ENCODE measurements at regions not wholly inside any gene's neighbourhood (a gene's known extent, or its start where the extent isn't known, plus 50 kb on each side); places are given as distances from the start of the nearest gene placed in this dataset.

DNA sequence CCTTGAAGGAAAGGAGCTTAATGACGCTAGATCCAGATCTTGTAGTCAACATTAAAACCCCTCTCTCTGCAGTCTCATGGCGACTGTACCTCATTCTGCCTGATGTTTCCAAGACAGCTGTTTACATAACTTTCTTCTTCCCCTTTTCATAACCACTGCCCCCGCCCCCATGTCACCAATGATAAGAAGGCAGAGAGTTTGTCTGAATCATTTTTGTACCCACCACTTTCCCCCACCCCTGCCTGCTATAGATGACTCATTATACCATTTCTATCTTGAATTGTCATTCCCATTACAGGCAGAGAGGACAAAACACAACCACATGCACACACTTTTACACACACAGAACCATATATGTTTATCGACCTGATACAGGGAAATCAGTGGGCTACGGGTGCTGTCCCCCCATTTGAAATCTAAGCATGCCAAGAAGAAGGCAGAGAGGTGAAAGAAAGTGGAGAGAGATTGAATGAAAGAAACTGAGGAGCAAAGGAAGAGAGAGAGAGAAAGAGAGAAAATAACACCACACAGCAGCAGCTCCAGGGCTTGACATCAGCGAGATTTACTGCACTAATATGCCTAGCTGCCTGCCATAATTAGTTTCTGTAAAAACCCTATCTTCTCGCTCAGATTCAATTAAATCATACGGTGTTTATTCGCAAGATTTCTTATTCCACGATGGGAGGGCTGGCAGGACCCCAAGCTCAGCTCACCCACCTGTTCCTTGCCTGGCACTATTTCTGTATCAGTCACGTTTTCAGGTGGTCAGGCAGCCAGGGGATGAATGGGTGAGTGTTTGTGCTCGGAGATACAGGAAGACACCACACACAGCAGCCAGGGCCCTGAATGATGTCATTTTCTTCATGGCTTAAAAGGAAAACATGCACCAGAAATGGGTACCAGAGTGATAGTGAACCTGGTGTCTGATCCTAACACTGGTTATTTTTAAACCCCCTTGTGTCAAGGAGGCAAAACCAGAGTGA lies 114.3 kb upstream of the SERP2 start:
- no peak overlapping the region for H3K9ac ChIP-seq (ENCODE audit: insufficient read depth, low read depth, low read length)
- H3K27me3 ChIP-seq (ENCODE audit: control insufficient read depth in 1 of 2, insufficient read depth in 2 of 2, low read length in 2 of 2), result peaks cover 1 to 3% of the 10 kb centered on the region in 2 experiments; a peak in 1 of 5 replicates
- no peak overlapping the region for H3K27ac ChIP-seq (ENCODE audit: extremely low read length, insufficient read depth, low read length)
- ATAC-seq (no peak), FAIRE-seq (no peak), DNase-seq (ENCODE audit: low spot score) (no peak)
- in situ Hi-C loops (cut with HindIII; ENCODE audit: extremely low pct_ligation_motif_present, low pct_unique_long_range_greater_than_20kb) (no loop called here), intact Hi-C loops (cut with micrococcal nuclease; ENCODE audit: unreplicated experiment) (no loop called here)
- 13% methylated on average over 12 of the region's 12 CpGs for WGBS (ENCODE audit: low lambda C conversion rate)
- no peak overlapping the region for H2AFZ ChIP-seq (ENCODE audit: low read length)
- H3K4me3 ChIP-seq (replicated peaks in 1 of 3; ENCODE audit: insufficient read depth in 1 of 3, low read depth in 2 of 3, low read length in 3 of 3), result no peak overlapping the region
- no peak overlapping the region for H3K4me2 ChIP-seq (ENCODE audit: low read depth, low read length)
- ChIA-PET CTCF (ENCODE audit: low intra/inter-chr PET ratio, low total read pairs) (no interaction called here), POLR2A (no interaction called here)
- H3K79me2 ChIP-seq (ENCODE audit: insufficient read depth, low read length), result no peaks in the 10 kb centered on the region
- no TSS peak for BruUV-seq (replicated peaks)
- no peaks in the 10 kb centered on the region for H3K9me3 ChIP-seq (ENCODE audit: low read length)
- H3K36me3 ChIP-seq (replicated peaks in 1 of 2; ENCODE audit: control insufficient read depth in 1 of 2, insufficient read depth in 2 of 2, low read length in 2 of 2), result no peaks in the 10 kb centered on the region
- H4K20me1 ChIP-seq (ENCODE audit: insufficient read depth, low read length), result no peaks in the 10 kb centered on the region
- H3K4me1 ChIP-seq (ENCODE audit: insufficient read depth, low read length), result no peaks in the 10 kb centered on the region
- TF ChIP-seq DNMT1 (CRISPR knock-in tag; IDR thresholded peaks at IDR 0.05), result no peak
- TF ChIP-seq ZNF496 (CRISPR knock-in tag; IDR thresholded peaks at IDR 0.05; ENCODE audit: insufficient replicate concordance), result no peak
- TF ChIP-seq ZNF460 (CRISPR knock-in tag; IDR thresholded peaks at IDR 0.05; ENCODE audit: borderline replicate concordance), result no peak
- TF ChIP-seq ZNF430 (CRISPR knock-in tag; IDR thresholded peaks at IDR 0.05), result no peak
- no peak for TF ChIP-seq GLI4 (CRISPR knock-in tag; IDR thresholded peaks at IDR 0.05; ENCODE audit: borderline replicate concordance)
- TF ChIP-seq, protein P1, sequence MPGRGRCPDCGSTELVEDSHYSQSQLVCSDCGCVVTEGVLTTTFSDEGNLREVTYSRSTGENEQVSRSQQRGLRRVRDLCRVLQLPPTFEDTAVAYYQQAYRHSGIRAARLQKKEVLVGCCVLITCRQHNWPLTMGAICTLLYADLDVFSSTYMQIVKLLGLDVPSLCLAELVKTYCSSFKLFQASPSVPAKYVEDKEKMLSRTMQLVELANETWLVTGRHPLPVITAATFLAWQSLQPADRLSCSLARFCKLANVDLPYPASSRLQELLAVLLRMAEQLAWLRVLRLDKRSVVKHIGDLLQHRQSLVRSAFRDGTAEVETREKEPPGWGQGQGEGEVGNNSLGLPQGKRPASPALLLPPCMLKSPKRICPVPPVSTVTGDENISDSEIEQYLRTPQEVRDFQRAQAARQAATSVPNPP (CRISPR knock-in tag; IDR thresholded peaks at IDR 0.05), result no peak
- no peak for TF ChIP-seq ZNF326 (CRISPR knock-in tag; IDR thresholded peaks at IDR 0.05; ENCODE audit: borderline replicate concordance)
- TF ChIP-seq HDAC6 (IDR thresholded peaks at IDR 0.05; ENCODE audit: low read depth, low read length), result no peak
- TF ChIP-seq PLRG1 (conservative IDR thresholded peaks at IDR 0.05), result no peak
- no peak for TF ChIP-seq RFX3 (CRISPR knock-in tag; IDR thresholded peaks at IDR 0.05)
- no peak for TF ChIP-seq ZNF674 (CRISPR knock-in tag; IDR thresholded peaks at IDR 0.05; ENCODE audit: low read depth)
- TF ChIP-seq, protein P2, sequence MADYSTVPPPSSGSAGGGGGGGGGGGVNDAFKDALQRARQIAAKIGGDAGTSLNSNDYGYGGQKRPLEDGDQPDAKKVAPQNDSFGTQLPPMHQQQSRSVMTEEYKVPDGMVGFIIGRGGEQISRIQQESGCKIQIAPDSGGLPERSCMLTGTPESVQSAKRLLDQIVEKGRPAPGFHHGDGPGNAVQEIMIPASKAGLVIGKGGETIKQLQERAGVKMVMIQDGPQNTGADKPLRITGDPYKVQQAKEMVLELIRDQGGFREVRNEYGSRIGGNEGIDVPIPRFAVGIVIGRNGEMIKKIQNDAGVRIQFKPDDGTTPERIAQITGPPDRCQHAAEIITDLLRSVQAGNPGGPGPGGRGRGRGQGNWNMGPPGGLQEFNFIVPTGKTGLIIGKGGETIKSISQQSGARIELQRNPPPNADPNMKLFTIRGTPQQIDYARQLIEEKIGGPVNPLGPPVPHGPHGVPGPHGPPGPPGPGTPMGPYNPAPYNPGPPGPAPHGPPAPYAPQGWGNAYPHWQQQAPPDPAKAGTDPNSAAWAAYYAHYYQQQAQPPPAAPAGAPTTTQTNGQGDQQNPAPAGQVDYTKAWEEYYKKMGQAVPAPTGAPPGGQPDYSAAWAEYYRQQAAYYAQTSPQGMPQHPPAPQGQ (CRISPR knock-in tag; IDR thresholded peaks at IDR 0.05; ENCODE audit: borderline replicate concordance), result no peak
- TF ChIP-seq SIN3B (IDR thresholded peaks at IDR 0.05; ENCODE audit: low read length), result no peak
- no peak for TF ChIP-seq ZNF20 (CRISPR knock-in tag; IDR thresholded peaks at IDR 0.05)
- TF ChIP-seq ZBTB38 (CRISPR knock-in tag; IDR thresholded peaks at IDR 0.05), result no peak
